ENCODE measurements at regions not wholly inside any gene's neighbourhood (a gene's known extent, or its start where the extent isn't known, plus 50 kb on each side); places are given as distances from the start of the nearest gene placed in this dataset.

GRCh38 chr13:31946091-31946770, 85.3 kb upstream of the FRY start:
- H3K36me3 ChIP-seq (replicated peaks), result no peaks in the 10 kb centered on the region
- no peaks in the 10 kb centered on the region for H3K9me3 ChIP-seq
- H3K4me3 ChIP-seq, result no peak overlapping the region
- no peaks in the 10 kb centered on the region for H3K27me3 ChIP-seq (ENCODE audit: low read depth)
- in situ Hi-C loops (cut with MboI; ENCODE audit: low sequenced_read_pairs), result no loop called here
- H3K4me1 ChIP-seq, result no peaks in the 10 kb centered on the region
- DNase-seq (ENCODE audit: low spot score in 2 of 2), result no peak

- Histone ChIP-seq H3K27me3 (ENCODE audit: low read depth) (no peaks in the 10 kb centered on the region), H3K4me3 (no peak overlapping the region), H3K4me1 (no peaks in the 10 kb centered on the region), H3K36me3 (replicated peaks) (no peaks in the 10 kb centered on the region), H3K9me3 (no peaks in the 10 kb centered on the region)
- no peak for DNase-seq (ENCODE audit: low spot score in 2 of 2)
- in situ Hi-C loops (cut with MboI; ENCODE audit: low sequenced_read_pairs), result no loop called here
Observed at GRCh38 chr13:31947105-31947504, 84.5 kb upstream of the FRY start.

GRCh38 chr13:31947506-31947905, 84.1 kb upstream of the FRY start:
- Histone ChIP-seq H3K36me3 (replicated peaks) (no peaks in the 10 kb centered on the region), H3K4me3 (no peak overlapping the region), H3K4me1 (no peaks in the 10 kb centered on the region), H3K27me3 (ENCODE audit: low read depth) (no peaks in the 10 kb centered on the region), H3K9me3 (no peaks in the 10 kb centered on the region)
- DNase-seq (ENCODE audit: low spot score in 2 of 2), result no peak
- in situ Hi-C loops (cut with MboI; ENCODE audit: low sequenced_read_pairs), result no loop called here

- Histone ChIP-seq H3K36me3 (replicated peaks) (no peaks in the 10 kb centered on the region), H3K4me1 (no peaks in the 10 kb centered on the region), H3K4me3 (no peak overlapping the region), H3K27me3 (ENCODE audit: low read depth) (no peaks in the 10 kb centered on the region), H3K9me3 (no peaks in the 10 kb centered on the region)
- in situ Hi-C loops (cut with MboI; ENCODE audit: low sequenced_read_pairs), result no loop called here
- no peak for DNase-seq (ENCODE audit: low spot score in 2 of 2)
Observed at GRCh38 chr13:31949486-31949885, 82.1 kb upstream of the FRY start.

GRCh38 chr13:31950111-31950815, 81.3 kb upstream of the FRY start:
- no peak for DNase-seq (ENCODE audit: low spot score in 2 of 2)
- Histone ChIP-seq H3K9me3 (no peaks in the 10 kb centered on the region), H3K27me3 (ENCODE audit: low read depth) (no peaks in the 10 kb centered on the region), H3K4me1 (no peaks in the 10 kb centered on the region), H3K36me3 (replicated peaks) (no peaks in the 10 kb centered on the region), H3K4me3 (no peak overlapping the region)
- in situ Hi-C loops (cut with MboI; ENCODE audit: low sequenced_read_pairs), result no loop called here

GRCh38 chr13:31951215-31951678, 80.3 kb upstream of the FRY start:
- Histone ChIP-seq H3K27me3 (ENCODE audit: low read depth) (no peaks in the 10 kb centered on the region), H3K9me3 (no peaks in the 10 kb centered on the region), H3K4me3 (no peak overlapping the region), H3K36me3 (replicated peaks) (no peaks in the 10 kb centered on the region), H3K4me1 (no peaks in the 10 kb centered on the region)
- no peak for DNase-seq (ENCODE audit: low spot score in 2 of 2)
- in situ Hi-C loops (cut with MboI; ENCODE audit: low sequenced_read_pairs), result no loop called here

GRCh38 chr13:31952641-31953380, 78.8 kb upstream of the FRY start:
- Histone ChIP-seq H3K4me3 (no peak overlapping the region), H3K27me3 (ENCODE audit: low read depth) (no peaks in the 10 kb centered on the region), H3K4me1 (no peaks in the 10 kb centered on the region), H3K9me3 (no peaks in the 10 kb centered on the region), H3K36me3 (replicated peaks) (no peaks in the 10 kb centered on the region)
- in situ Hi-C loops (cut with MboI; ENCODE audit: low sequenced_read_pairs), result no loop called here
- no peak for DNase-seq (ENCODE audit: low spot score in 2 of 2)

- in situ Hi-C loops (cut with MboI; ENCODE audit: low sequenced_read_pairs), result no loop called here
- H3K4me3 ChIP-seq, result no peak overlapping the region
- no peaks in the 10 kb centered on the region for H3K36me3 ChIP-seq (replicated peaks)
- no peaks in the 10 kb centered on the region for H3K9me3 ChIP-seq
- no peaks in the 10 kb centered on the region for H3K4me1 ChIP-seq
- no peak for DNase-seq (ENCODE audit: low spot score in 2 of 2)
- H3K27me3 ChIP-seq (ENCODE audit: low read depth), result no peaks in the 10 kb centered on the region
Observed at GRCh38 chr13:31955101-31955500, 76.5 kb upstream of the FRY start.

- Histone ChIP-seq H3K27me3 (ENCODE audit: low read depth) (no peaks in the 10 kb centered on the region), H3K4me3 (no peak overlapping the region), H3K36me3 (replicated peaks) (no peaks in the 10 kb centered on the region), H3K9me3 (no peaks in the 10 kb centered on the region), H3K4me1 (no peaks in the 10 kb centered on the region)
- no peak for DNase-seq (ENCODE audit: low spot score in 2 of 2)
- in situ Hi-C loops (cut with MboI; ENCODE audit: low sequenced_read_pairs), result no loop called here
Observed at GRCh38 chr13:31955741-31956140, 75.8 kb upstream of the FRY start.

GRCh38 chr13:31956980-31957644, 74.5 kb upstream of the FRY start:
- Histone ChIP-seq H3K36me3 (replicated peaks) (no peaks in the 10 kb centered on the region), H3K4me3 (no peak overlapping the region), H3K4me1 (no peaks in the 10 kb centered on the region), H3K27me3 (ENCODE audit: low read depth) (no peaks in the 10 kb centered on the region), H3K9me3 (no peaks in the 10 kb centered on the region)
- DNase-seq (ENCODE audit: low spot score in 2 of 2), result no peak
- in situ Hi-C loops (cut with MboI; ENCODE audit: low sequenced_read_pairs), result no loop called here

- Histone ChIP-seq H3K36me3 (replicated peaks) (no peaks in the 10 kb centered on the region), H3K4me1 (no peaks in the 10 kb centered on the region), H3K4me3 (no peak overlapping the region), H3K27me3 (ENCODE audit: low read depth) (no peaks in the 10 kb centered on the region), H3K9me3 (no peaks in the 10 kb centered on the region)
- in situ Hi-C loops (cut with MboI; ENCODE audit: low sequenced_read_pairs), result no loop called here
- DNase-seq (ENCODE audit: low spot score in 2 of 2), result no peak
Observed at GRCh38 chr13:31957772-31958171, 73.8 kb upstream of the FRY start.

- Histone ChIP-seq H3K9me3 (peaks cover under 1% of the 10 kb centered on the region; the same call in 1 of the 2 replicates), H3K36me3 (replicated peaks) (no peaks in the 10 kb centered on the region), H3K27me3 (ENCODE audit: low read depth) (no peaks in the 10 kb centered on the region), H3K4me3 (no peak overlapping the region), H3K4me1 (no peaks in the 10 kb centered on the region)
- in situ Hi-C loops (cut with MboI; ENCODE audit: low sequenced_read_pairs), result no loop called here
- DNase-seq (ENCODE audit: low spot score in 2 of 2), result no peak
Observed at GRCh38 chr13:31962731-31963370, 68.7 kb upstream of the FRY start.

GRCh38 chr13:31963631-31964030, 67.9 kb upstream of the FRY start:
- H3K4me3 ChIP-seq, result no peak overlapping the region
- H3K27me3 ChIP-seq (ENCODE audit: low read depth), result no peaks in the 10 kb centered on the region
- in situ Hi-C loops (cut with MboI; ENCODE audit: low sequenced_read_pairs), result no loop called here
- H3K4me1 ChIP-seq, result no peaks in the 10 kb centered on the region
- no peak for DNase-seq (ENCODE audit: low spot score in 2 of 2)
- H3K9me3 ChIP-seq, result peaks cover 4% of the 10 kb centered on the region; the same call in 1 of the 2 replicates
- no peaks in the 10 kb centered on the region for H3K36me3 ChIP-seq (replicated peaks)

All from HAP-1 (cell line).